ENCODE measurements at regions not wholly inside any gene's neighbourhood (a gene's known extent, or its start where the extent isn't known, plus 50 kb on each side); places are given as distances from the start of the nearest gene placed in this dataset.

GRCh38 chr3:197373096-197373495 lies 74.7 kb upstream of the DLG1 start:
- intact Hi-C loops (cut with micrococcal nuclease) = no loop called here
- H3K9ac ChIP-seq (replicated peaks; ENCODE audit: extremely low read depth, insufficient read depth, low read length) = no peak overlapping the region
- no TSS peak for BruUV-seq (replicated peaks)
- no peak overlapping the region for H3K4me3 ChIP-seq (replicated peaks in 1 of 3; ENCODE audit: insufficient read depth in 1 of 3, low read depth in 1 of 3, low read length in 3 of 3)
- TF ChIP-seq POLR2A (IDR thresholded peaks at IDR 0.05; ENCODE audit: low read depth, low read length) (no peak), CTCF (IDR thresholded peaks at IDR 0.05; ENCODE audit: extremely low read depth in 1 of 2, insufficient read depth in 1 of 2, low read depth in 1 of 2, low read length in 2 of 2) (no peak), EZH2 (IDR thresholded peaks at IDR 0.05; ENCODE audit: borderline replicate concordance, low read depth, low read length, severe bottlenecking) (no peak), POLR2AphosphoS5 (IDR thresholded peaks at IDR 0.05; ENCODE audit: insufficient read depth, low read depth, low read length) (no peak), FOS (IDR thresholded peaks at IDR 0.05; ENCODE audit: borderline replicate concordance, insufficient read depth, low read length) (no peak), GATA2 (IDR thresholded peaks at IDR 0.05; ENCODE audit: insufficient read depth, insufficient read length, low read depth, low read length) (no peak), MAX (IDR thresholded peaks at IDR 0.05; ENCODE audit: insufficient read depth, insufficient read length) (no peak)
- ChIA-PET POLR2A (no interaction called here), CTCF (interaction anchor here (1.1 kb wide), 1 partner anchor 9 kb away, joined by 5 read pairs; no protein-coding TSS in a partner anchor)
- no peak overlapping the region for H2AFZ ChIP-seq (ENCODE audit: low read depth, low read length)
- H3K27ac ChIP-seq (ENCODE audit: insufficient read depth, low read depth, low read length) = no peak overlapping the region
- no peaks in the 10 kb centered on the region for H3K79me2 ChIP-seq (ENCODE audit: control insufficient read depth, insufficient read depth, low read length)
- H3K4me2 ChIP-seq (ENCODE audit: insufficient read depth, low read length) = no peak overlapping the region
- H3K27me3 ChIP-seq (ENCODE audit: control insufficient read depth in 2 of 2, insufficient read depth in 2 of 2, low read length in 2 of 2) = peaks cover 15 to 16% of the 10 kb centered on the region in 2 experiments
- H3K9me3 ChIP-seq (replicated peaks; ENCODE audit: control insufficient read depth, insufficient read depth, low read length) = no peaks in the 10 kb centered on the region
- dilution Hi-C loops (cut with MboI; ENCODE audit: extremely low pct_ligation_motif_present, low sequenced_read_pairs) = no loop called here
- no peaks in the 10 kb centered on the region for H3K36me3 ChIP-seq (ENCODE audit: control insufficient read depth in 2 of 2, extremely low read depth in 1 of 2, insufficient read depth in 2 of 2, low read length in 2 of 2)
- FAIRE-seq (no peak), DNase-seq (ENCODE audit: low read depth, low spot score) (no peak)
- no peaks in the 10 kb centered on the region for H3K9me1 ChIP-seq (replicated peaks; ENCODE audit: control insufficient read depth, extremely low read depth, insufficient read depth, low read length)
- H4K20me1 ChIP-seq (replicated peaks; ENCODE audit: control insufficient read depth, extremely low read depth, insufficient read depth, low read length) = no peaks in the 10 kb centered on the region
- H3K4me1 ChIP-seq (ENCODE audit: control insufficient read depth, extremely low read depth, insufficient read depth, low read length) = no peaks in the 10 kb centered on the region

All from endothelial cell of umbilical vein (primary cell).